Calu3 (cell line): ENCODE measurements at regions not wholly inside any gene's neighbourhood (a gene's known extent, or its start where the extent isn't known, plus 50 kb on each side); places are given as distances from the start of the nearest gene placed in this dataset.

Experiments
- BruUV-seq: library from RNA; stranded (reverse); fragments of 400-500 nt; replicated peaks from 2 replicates; lab custom pipeline; 2021; lab: Mats Ljungman, UMichigan
- CTCF ChIA-PET: fragments of 300-600 bp; sonication (Branson Sonifier 250); formaldehyde crosslinking; loops from one replicate; lab custom pipeline; 2022; ENCODE audit warnings: antibody characterized with exemption; lab: Charles Lee
- DNase-seq: peaks from one replicate; pipeline ENCODE4 v3.0.0; 2022
- H3K27ac Mint-ChIP-seq: one replicate; pipeline ENCODE4 v1.8.0; 2022; ENCODE audit warnings: mixed read lengths; ENCODE audit not compliant: unreplicated experiment
- H3K27me3 Mint-ChIP-seq: one replicate; pipeline ENCODE4 v1.8.0; 2022; ENCODE audit warnings: mixed read lengths; ENCODE audit not compliant: unreplicated experiment
- H3K36me3 Mint-ChIP-seq: one replicate; pipeline ENCODE4 v1.8.0; 2022; ENCODE audit warnings: mild to moderate bottlenecking, moderate library complexity, mixed read lengths; ENCODE audit not compliant: insufficient read depth, unreplicated experiment
- H3K4me1 Mint-ChIP-seq: one replicate; pipeline ENCODE4 v1.8.0; 2022; ENCODE audit warnings: mild to moderate bottlenecking, low read depth, mixed read lengths; ENCODE audit not compliant: unreplicated experiment
- H3K4me3 Mint-ChIP-seq: one replicate; pipeline ENCODE4 v1.8.0; 2022; ENCODE audit warnings: mild to moderate bottlenecking, low read depth, moderate library complexity, mixed read lengths; ENCODE audit not compliant: unreplicated experiment
- H3K9me3 Mint-ChIP-seq: one replicate; pipeline ENCODE4 v1.8.0; 2022; ENCODE audit warnings: low read depth, mixed read lengths; ENCODE audit not compliant: unreplicated experiment
- intact Hi-C: fragments of 100-400 bp; cut with micrococcal nuclease; formaldehyde crosslinking; loops from one replicate; pipeline ENCODE4 v1.10.0; 2022; ENCODE audit not compliant: unreplicated experiment
- TF ChIP-seq, protein P1 (sequence below): fragments of 200-600 bp; IDR thresholded peaks from one replicate; pipeline ENCODE4 v1.8.0; 2022; ENCODE audit warnings: antibody characterized with exemption; ENCODE audit not compliant: unreplicated experiment

DNA sequence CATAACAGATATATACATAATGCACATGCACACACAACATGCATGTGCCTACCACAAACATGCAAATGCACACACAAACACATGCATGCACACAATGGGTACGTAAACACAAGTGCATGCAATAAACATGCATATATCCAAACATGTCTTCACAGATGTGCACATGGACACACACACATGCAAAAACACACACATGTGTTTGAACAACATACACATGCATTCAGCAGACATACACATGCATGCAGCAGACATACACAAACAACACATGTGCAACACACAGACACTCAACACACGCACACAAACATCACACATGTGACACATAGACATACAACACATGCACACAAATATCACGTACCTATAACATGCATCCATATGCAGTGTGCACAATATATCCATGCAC lies 74.2 kb downstream of the KLF6 start:
- Mint-ChIP-seq H3K4me3 (no peak overlapping the region), H3K4me1 (no peaks in the 10 kb centered on the region), H3K27me3 (no peaks in the 10 kb centered on the region), H3K36me3 (no peaks in the 10 kb centered on the region), H3K27ac (no peak overlapping the region), H3K9me3 (peaks cover 12% of the 10 kb centered on the region)
- BruUV-seq = no TSS peak
- DNase-seq = no peak
- CTCF ChIA-PET = interaction anchor here (0.6 kb wide), 1 partner anchor 19 kb away, joined by 7 read pairs; no protein-coding TSS in a partner anchor
- intact Hi-C loops = no loop called here
- TF ChIP-seq, protein P1, sequence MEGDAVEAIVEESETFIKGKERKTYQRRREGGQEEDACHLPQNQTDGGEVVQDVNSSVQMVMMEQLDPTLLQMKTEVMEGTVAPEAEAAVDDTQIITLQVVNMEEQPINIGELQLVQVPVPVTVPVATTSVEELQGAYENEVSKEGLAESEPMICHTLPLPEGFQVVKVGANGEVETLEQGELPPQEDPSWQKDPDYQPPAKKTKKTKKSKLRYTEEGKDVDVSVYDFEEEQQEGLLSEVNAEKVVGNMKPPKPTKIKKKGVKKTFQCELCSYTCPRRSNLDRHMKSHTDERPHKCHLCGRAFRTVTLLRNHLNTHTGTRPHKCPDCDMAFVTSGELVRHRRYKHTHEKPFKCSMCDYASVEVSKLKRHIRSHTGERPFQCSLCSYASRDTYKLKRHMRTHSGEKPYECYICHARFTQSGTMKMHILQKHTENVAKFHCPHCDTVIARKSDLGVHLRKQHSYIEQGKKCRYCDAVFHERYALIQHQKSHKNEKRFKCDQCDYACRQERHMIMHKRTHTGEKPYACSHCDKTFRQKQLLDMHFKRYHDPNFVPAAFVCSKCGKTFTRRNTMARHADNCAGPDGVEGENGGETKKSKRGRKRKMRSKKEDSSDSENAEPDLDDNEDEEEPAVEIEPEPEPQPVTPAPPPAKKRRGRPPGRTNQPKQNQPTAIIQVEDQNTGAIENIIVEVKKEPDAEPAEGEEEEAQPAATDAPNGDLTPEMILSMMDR = no peak

DNA sequence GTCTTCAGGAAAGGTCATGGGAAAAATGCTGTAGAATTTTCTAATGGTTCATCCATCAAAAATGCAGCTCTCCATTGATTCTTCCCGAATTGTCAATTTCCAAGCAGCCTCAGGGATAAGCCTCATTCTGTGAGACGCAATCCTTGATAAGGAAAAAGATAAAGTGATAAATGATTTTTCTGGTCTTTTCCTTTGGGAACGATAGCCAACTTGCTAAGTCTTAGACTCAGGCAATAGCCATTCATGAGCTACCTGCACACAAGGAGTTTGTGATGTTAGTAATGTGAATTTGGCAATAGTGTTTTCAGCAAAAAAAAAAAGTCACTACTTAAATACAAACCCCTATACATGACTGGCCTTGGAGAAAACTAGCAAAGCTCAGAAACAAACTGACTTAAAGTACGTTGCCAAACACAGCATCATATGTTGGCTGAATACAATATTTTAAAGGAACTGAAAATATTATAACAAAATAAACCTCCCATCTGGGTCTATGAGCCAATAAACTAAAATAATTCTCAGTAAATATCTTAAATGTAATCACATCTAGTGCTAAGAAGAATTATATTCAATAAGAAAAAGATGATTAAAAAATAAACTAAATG lies 75.5 kb downstream of the KLF6 start:
- Mint-ChIP-seq H3K27me3 (no peaks in the 10 kb centered on the region), H3K4me3 (no peak overlapping the region), H3K27ac (no peak overlapping the region), H3K4me1 (no peaks in the 10 kb centered on the region), H3K36me3 (no peaks in the 10 kb centered on the region), H3K9me3 (peaks cover 12% of the 10 kb centered on the region)
- TF ChIP-seq, protein P1 = no peak
- CTCF ChIA-PET = interaction anchor here (0.6 to 0.7 kb wide), 2 partner anchors 177 to 454 kb away, joined by 3 to 6 read pairs; no protein-coding TSS in a partner anchor
- no peak for DNase-seq
- BruUV-seq = no TSS peak
- intact Hi-C loops = no loop called here

DNA sequence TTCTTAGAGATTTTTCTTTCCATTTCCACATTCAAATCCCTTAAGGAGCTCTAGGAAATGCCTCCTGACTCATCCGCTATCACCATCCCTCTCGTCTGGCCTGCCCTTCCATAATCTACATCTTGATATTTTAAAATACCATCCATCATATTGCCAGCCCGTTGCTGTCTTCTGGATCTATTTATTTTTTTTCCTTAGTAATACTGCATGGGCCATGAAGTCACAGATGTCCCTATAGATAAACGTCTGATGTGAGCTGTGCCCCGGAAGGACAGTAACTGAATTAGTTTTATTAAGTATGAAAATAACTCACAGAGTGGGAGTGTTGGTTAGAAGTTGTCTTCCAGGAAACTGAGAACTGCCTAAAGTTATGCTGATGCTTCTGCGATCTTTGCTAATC lies 76.2 kb downstream of the KLF6 start:
- H3K27me3 Mint-ChIP-seq = no peaks in the 10 kb centered on the region
- H3K27ac Mint-ChIP-seq = no peak overlapping the region
- H3K36me3 Mint-ChIP-seq = no peaks in the 10 kb centered on the region
- TF ChIP-seq, protein P1 = no peak
- no peaks in the 10 kb centered on the region for H3K4me1 Mint-ChIP-seq
- DNase-seq = no peak
- H3K4me3 Mint-ChIP-seq = no peak overlapping the region
- BruUV-seq = no TSS peak
- CTCF ChIA-PET = no interaction called here
- intact Hi-C loops = no loop called here
- H3K9me3 Mint-ChIP-seq = peaks cover 12% of the 10 kb centered on the region

DNA sequence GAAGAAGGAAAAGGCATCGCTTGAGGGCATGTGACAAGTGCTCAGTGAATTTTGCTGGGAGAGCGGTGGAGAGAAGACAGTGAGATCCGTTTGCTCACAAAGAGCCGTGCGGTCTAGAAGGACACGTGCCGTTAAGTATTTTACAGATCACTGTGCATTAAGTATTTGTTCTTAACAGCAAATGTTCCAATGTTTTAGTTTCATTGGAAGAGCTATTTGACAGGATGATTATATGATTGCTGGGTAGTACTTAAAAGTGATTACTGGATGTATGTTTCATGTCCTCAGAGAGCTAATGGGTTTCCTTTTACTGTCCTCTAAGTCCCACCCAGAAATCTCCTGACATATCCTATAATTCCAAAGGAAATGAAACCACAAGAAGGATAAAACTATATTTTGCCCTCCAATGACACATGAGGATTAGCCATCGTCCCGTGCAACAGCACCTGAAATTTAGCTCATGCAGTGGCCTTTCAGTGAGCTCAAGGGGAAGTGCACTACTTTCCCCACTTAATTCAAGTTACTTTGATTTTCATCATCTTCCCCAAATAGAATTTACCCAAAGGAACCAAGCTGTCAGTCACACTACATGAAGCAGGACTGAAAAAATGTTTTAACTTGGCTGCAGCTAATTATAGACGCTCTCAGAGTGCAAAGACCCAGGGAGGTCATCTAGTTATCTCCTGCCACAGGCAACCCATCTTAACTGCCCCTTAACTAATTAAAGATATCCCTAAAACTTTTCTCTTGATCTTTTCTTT lies 80.3 kb downstream of the KLF6 start:
- Mint-ChIP-seq H3K27me3 (no peaks in the 10 kb centered on the region), H3K27ac (no peak overlapping the region), H3K4me3 (no peak overlapping the region), H3K4me1 (no peaks in the 10 kb centered on the region), H3K36me3 (no peaks in the 10 kb centered on the region), H3K9me3 (no peaks in the 10 kb centered on the region)
- no peak for DNase-seq
- CTCF ChIA-PET = interaction anchor here (0.6 to 0.7 kb wide), 2 partner anchors 23 to 58 kb away, joined by 3 to 4 read pairs; no protein-coding TSS in a partner anchor
- BruUV-seq = no TSS peak
- intact Hi-C loops = no loop called here
- TF ChIP-seq, protein P1 = no peak
